Activated CD8-positive, alpha-beta memory T cell treated with anti-CD3 and anti-CD28 coated beads for 48 hours (primary cell): ENCODE measurements at regions not wholly inside any gene's neighbourhood (a gene's known extent, or its start where the extent isn't known, plus 50 kb on each side); places are given as distances from the start of the nearest gene placed in this dataset.

Experiments
- DNase-seq, 3 experiments: peaks; one replicate each; pipeline ENCODE4 v3.0.0-alpha.2; 2020; ENCODE audit warnings: low read depth in 2 of 3, low spot score in 2 of 3

DNA sequence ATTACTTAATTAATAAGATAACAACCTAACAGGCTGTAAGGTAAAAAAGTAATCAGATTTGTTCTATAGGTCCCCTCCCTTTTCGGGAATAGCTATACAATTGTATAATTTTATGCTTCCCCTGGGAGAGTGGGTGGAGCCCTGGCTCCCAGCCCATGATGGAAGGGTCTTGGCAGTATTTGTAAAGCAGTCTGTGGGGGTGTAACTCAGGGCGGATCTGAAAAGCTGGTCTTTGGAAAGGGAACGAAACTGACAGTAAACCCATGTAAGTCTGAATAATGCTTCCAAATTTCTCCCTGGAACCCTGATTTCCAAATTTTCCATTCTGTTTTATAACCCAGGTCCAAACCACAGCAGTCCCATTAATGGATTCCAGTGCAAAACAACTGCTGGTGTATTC is 110.4 kb downstream of the DAD1 start:
- DNase-seq, result no peak

GRCh38 chr14:22478247-22478646 is 110.8 kb downstream of the DAD1 start:
- no peak for DNase-seq

DNA sequence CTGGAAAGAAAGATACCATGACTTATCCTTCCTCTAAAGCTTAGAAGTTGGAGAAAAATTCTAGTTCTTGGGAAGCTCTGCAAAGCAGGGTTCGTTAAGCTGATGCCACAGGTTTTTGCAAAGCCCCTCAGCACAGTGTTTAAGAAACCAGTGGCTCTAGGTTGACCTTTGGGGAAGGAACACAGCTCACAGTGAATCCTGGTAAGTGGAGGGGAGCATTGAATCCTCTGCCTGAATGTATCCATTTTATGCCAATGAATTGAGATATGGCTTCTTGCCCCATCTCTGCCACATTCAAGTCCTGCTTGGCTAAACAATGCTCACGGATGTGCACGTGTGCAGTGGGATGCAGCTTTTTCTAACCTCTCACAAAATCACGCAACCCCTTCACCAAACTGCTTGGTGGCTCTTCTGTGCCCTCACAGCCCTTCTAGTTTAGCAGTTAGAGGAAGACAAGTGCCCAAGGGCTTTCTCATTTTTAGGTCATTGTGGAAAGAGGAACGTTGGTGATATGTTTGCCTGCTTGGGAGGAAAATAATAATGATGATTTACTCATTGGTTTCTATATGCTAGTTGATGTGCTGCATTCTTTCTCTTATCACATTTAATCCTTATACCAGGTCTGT is 111.3 kb downstream of the DAD1 start:
- no peak for DNase-seq

DNA sequence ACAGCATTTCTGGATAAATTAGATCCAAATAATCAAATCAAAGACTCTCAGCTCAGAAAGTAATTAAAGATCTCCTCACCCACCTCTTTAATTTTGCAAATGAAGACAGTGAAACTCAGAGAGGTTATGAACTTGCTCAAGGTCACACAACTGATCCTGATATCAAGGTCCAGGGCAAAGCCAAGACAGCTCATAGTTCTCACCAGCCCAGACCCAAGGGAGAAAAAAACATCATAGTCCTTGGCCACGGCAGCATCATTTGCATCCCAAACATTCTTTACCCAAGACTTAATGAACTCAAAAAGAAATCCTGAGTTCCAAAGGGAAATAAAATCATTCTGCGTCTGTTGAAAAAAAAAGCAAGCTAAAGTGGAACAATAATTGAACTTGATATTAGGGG is 112.1 kb downstream of the DAD1 start:
- DNase-seq, result no peak

- DNase-seq, result no peak
These were observed 112.8 kb downstream of the DAD1 start for GRCh38 chr14:22476005-22476751.

DNA sequence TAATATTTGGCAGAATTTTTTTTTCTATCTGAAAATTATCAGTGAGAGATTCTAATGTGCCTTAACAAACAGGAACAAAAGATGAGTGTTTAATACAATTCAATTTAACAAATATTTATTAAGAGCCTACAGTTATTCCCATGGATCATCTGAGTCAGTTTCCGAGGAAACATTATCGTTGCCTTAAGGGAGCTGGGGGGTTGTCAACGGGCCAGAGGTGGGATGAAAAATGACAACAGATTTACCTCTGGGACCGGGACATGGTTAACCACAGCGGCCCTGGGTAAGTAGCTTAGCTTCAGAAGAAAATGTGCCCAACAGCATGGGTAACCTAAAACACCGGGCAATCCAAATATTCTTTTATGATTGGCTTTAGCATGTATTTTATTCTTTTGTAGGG is 113.6 kb downstream of the DAD1 start:
- no peak for DNase-seq

DNA sequence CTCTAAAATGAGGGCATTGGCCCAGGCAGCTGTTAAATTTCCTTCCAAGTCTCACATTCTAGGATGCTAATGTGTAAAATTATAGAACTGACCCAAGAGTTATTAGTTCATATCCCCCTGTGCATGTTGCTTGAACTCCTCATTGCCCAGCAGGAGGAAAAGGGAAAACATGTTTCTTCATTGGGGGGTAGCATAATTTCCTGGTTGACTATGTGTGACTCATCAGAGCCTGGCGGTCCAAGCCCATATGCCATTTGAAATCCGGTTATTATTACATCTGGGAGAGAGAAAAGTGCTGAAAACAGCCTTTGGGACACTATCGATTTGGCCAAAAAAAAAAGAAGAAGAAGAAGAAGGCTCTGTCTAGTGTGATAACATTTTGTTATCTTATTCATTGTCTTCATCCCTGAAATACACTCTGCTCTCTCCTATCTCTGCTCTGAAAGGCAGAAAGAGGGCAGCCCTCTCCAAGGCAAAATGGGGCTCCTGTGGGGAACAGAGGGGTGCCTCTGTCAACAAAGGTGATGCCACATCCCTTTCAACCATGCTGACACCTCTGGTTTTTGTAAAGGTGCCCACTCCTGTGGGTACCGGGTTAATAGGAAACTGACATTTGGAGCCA is 114.2 kb downstream of the DAD1 start:
- no peak for DNase-seq

DNA sequence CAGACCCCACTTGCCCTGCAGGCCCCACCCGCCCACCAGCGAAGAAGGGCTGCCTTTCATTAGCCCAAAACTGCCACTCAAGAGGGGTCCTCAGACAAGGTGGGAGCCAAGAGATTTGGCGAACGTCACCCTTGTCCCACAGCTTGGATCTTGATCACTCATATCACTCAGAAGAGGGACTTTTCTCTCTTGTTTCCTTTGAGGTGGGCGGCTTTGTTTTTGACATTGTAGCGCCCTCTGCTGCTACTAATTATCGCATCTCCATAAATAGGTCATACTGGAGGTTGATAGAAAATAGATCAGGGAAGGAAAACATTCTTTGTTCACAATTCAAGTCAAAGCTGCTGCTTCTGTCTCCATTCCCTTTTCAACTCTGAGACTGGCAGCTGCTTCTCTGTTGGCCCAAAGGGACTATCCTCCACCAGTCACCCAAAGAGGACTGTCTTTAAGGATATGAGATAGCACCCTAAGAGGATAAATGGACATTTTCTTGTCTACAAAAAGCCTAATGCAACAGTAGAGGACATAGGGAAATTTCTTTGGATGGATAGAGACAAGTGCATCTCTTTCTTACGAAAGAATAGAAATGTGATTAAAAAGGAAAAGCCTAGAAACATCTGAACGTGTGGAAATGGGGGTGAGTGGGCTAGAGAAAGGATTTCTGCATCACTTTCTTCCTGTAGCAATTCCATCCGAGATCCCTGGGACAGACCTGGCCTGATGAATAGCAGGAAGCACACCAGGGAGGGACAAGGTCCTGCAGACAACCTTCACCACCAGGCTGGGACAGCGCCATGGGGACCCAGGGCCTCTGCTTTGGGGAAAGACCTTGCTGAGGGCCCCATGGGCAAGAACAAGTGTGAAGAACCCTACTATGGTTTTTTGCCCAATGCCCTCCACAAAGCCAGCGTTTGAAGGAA is 115.8 kb downstream of the DAD1 start:
- no peak for DNase-seq

GRCh38 chr14:22472466-22472865 is 116.6 kb downstream of the DAD1 start:
- DNase-seq, result no peak

DNA sequence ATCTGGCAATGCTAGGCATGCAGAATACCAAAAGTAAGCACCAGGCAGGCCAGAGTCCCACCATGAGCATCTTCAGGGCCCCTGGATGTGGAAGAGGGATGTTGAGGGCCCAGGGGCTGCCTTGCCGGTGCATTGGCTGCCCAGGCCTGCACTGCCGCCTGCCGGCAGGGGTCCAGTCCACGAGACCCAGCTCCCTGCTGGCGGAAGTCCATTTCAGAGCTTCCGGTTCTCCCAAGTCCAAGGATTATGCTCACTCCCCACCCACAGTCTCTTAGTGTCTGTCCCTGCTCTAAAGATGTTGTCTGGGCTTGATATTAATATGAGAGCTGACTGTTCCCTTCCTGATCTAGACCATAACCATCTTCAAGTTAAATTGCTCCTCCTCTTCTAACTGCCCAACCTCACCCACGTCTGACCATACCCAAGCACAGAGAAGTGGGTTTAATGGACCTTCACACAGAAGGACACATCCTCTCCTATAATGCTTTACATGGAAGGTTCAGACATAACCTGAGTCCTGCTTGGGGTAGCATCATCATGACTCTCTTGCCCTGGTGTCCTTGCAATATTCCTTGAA is 117.4 kb downstream of the DAD1 start:
- DNase-seq, result no peak

GRCh38 chr14:22469538-22470303 is 119.3 kb downstream of the DAD1 start:
- no peak for DNase-seq

GRCh38 chr14:22468830-22469229 is 120.2 kb downstream of the DAD1 start:
- DNase-seq, result no peak

DNA sequence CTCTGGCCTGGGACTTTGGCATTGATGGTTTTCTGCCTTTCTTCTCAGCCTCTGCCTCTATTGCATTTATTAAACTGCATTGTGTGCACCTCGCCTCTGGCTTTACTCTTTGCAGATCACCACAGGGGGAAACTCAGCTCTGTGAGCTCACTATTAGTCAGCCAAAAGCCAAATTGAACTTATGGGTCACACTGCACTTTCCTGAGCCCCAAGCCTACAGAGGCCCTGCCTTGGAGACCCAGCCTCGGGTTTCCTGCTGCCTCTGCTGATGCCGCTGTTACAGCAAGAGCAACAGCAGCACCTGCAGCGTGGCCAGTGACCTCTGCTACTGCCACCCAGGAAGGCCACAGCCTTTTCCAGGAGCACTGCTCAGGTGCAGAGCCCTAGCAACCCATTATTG is 122.5 kb downstream of the DAD1 start:
- DNase-seq, result no peak

- DNase-seq, result no peak
These were observed 123.7 kb downstream of the DAD1 start for GRCh38 chr14:22465201-22465840.

- DNase-seq, result no peak
These were observed 124.4 kb downstream of the DAD1 start for GRCh38 chr14:22464422-22465142.

DNA sequence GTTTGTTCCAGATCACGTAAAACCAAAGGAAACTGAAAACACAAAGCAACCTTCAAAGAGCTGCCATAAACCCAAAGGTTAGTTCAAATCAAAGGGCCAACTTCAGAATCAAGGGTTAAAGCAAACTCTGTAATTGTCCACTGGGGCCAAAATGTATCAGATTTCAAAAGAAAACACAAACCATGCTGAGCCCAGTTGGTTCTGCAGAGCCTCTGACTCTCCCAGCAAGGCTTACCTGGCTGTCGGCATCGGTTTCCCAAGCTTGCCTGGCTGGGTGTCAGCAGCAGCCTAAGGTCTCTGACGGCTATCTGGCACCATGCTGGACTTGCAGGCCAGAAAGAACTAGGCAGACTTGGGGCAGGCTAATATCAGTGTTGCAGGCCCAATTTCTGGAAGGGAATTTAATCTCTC is 125.3 kb downstream of the DAD1 start:
- no peak for DNase-seq

- no peak for DNase-seq
These were observed 126.1 kb downstream of the DAD1 start for GRCh38 chr14:22462923-22463322.

GRCh38 chr14:22460461-22461195 is 128.4 kb downstream of the DAD1 start:
- DNase-seq, result no peak

DNA sequence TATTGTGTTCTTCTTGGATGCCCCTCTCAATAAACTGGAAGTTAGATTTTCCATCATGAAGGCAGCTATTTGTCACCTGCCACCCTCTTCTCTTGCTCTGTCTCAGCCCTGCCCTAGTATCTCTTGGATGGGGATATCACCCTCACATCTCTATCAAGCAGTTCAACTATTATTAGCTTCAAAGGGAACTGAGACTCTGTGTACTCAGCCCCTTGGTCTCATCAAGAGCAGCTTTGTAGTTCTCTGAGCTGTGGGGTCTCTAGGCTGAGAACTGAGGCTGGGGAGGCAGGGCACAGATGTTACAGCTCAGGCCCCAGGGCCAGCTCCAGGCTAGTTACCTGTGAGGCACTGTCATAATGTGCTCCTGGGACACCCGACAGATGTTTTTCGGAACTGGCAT is 130.3 kb downstream of the DAD1 start:
- DNase-seq, result no peak
